ENCODE measurements at regions not wholly inside any gene's neighbourhood (a gene's known extent, or its start where the extent isn't known, plus 50 kb on each side); places are given as distances from the start of the nearest gene placed in this dataset.

GRCh38 chr9:24844217-24844616 lies 298.5 kb upstream of the IZUMO3 start:
- ChIA-PET POLR2A (ENCODE audit: low non-redundant PET) (no interaction called here), CTCF (no interaction called here)
- DNase-seq (ENCODE audit: low spot score): no peak
- no peak for TF ChIP-seq CTCF (conservative IDR thresholded peaks at IDR 0.05; ENCODE audit: low read depth)
- H3K27ac ChIP-seq: no peak overlapping the region

- ChIA-PET CTCF (no interaction called here), POLR2A (ENCODE audit: low non-redundant PET) (no interaction called here)
- no peak for TF ChIP-seq CTCF (conservative IDR thresholded peaks at IDR 0.05; ENCODE audit: low read depth)
- H3K27ac ChIP-seq: no peak overlapping the region
- no peak for DNase-seq (ENCODE audit: low spot score)
Observed at GRCh38 chr9:24841993-24842392, 296.3 kb upstream of the IZUMO3 start.

- POLR2A ChIA-PET (ENCODE audit: low non-redundant PET): no interaction called here
- CTCF ChIA-PET: interaction anchor here (1.1 kb wide), 1 partner anchor 798 kb away, joined by 3 read pairs; no protein-coding TSS in a partner anchor
- no peak for TF ChIP-seq CTCF (conservative IDR thresholded peaks at IDR 0.05; ENCODE audit: low read depth)
- DNase-seq (ENCODE audit: low spot score): peak; percentile 3
- no peak overlapping the region for H3K27ac ChIP-seq
Observed at GRCh38 chr9:24832307-24832706, 286.6 kb upstream of the IZUMO3 start.

DNA sequence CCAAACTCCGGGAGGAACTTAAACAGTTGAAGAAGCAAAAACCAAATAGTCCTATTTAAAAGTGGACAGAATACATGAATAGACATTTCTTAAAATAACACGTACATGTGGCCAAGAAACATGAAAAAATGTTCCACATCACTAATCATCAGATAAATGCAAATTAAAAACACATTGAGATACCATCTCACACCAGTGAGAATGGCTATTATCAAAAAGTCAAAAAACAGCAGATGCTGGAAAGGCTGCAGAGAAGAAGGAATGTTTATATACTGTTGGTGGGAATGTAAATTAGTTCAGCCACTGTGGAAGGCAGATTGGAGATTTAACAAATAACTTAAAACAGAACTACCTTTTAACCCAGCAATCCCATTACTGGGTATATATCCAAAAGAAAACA lies 283.0 kb upstream of the IZUMO3 start:
- no peak for DNase-seq (ENCODE audit: low spot score)
- ChIA-PET POLR2A (ENCODE audit: low non-redundant PET) (no interaction called here), CTCF (no interaction called here)
- no peak overlapping the region for H3K27ac ChIP-seq
- TF ChIP-seq CTCF (conservative IDR thresholded peaks at IDR 0.05; ENCODE audit: low read depth): no peak

GRCh38 chr9:24824607-24825006 lies 278.9 kb upstream of the IZUMO3 start:
- DNase-seq (ENCODE audit: low spot score): no peak
- no peak overlapping the region for H3K27ac ChIP-seq
- no peak for TF ChIP-seq CTCF (conservative IDR thresholded peaks at IDR 0.05; ENCODE audit: low read depth)
- POLR2A ChIA-PET (ENCODE audit: low non-redundant PET): no interaction called here
- CTCF ChIA-PET: no interaction called here

DNA sequence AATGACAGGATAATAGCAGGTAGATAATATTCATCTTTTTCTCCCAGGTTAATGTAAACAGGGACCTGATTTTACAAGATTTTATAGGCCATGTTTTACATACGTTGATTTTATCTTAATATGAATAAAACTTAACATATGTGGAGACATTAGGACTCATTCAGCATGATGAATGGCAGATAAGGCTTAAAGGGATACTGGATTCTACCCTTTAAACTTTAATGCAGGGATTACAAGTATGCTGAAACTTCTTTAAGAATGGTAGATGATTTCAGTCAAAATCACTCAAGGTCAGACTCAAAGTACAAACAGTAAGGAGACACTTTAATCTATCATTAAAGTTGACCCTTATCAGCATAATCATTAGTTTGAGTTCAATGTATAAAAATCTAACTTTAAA lies 274.5 kb upstream of the IZUMO3 start:
- CTCF ChIA-PET: no interaction called here
- no peak for DNase-seq (ENCODE audit: low spot score)
- TF ChIP-seq CTCF (conservative IDR thresholded peaks at IDR 0.05; ENCODE audit: low read depth): no peak
- H3K27ac ChIP-seq: no peak overlapping the region
- POLR2A ChIA-PET (ENCODE audit: low non-redundant PET): no interaction called here

GRCh38 chr9:24817756-24818155 lies 272.1 kb upstream of the IZUMO3 start:
- no peak for TF ChIP-seq CTCF (conservative IDR thresholded peaks at IDR 0.05; ENCODE audit: low read depth)
- DNase-seq (ENCODE audit: low spot score): no peak
- H3K27ac ChIP-seq: no peak overlapping the region
- POLR2A ChIA-PET (ENCODE audit: low non-redundant PET): no interaction called here
- CTCF ChIA-PET: no interaction called here

All from RWPE1 (cell line).